GM18499 (cell line): ENCODE measurements at regions not wholly inside any gene's neighbourhood (a gene's known extent, or its start where the extent isn't known, plus 50 kb on each side); places are given as distances from the start of the nearest gene placed in this dataset.
A peak's percentile ranks its signal among the peaks of the same experiment; 100 is the strongest.
"Not testable (repeated sequence)": the region's sequence is repeated elsewhere in the genome, so short reads cannot be mapped to it uniquely, and the experiment has no call there.

ENCODE experiments used
- ATAC-seq: cut with Tn5 transposase; IDR thresholded peaks from one replicate; pipeline ENCODE4 v1.9.1; 2021; ENCODE audit warnings: moderate number of reproducible peaks; ENCODE audit not compliant: insufficient read depth, unreplicated experiment

GRCh38 chr14:59026640-59027039 is 161.8 kb upstream of the DAAM1 start:
- ATAC-seq, result not testable (repeated sequence)

- peak; percentile 67 for ATAC-seq
These were observed 159.8 kb upstream of the DAAM1 start for GRCh38 chr14:59028476-59029202.

DNA sequence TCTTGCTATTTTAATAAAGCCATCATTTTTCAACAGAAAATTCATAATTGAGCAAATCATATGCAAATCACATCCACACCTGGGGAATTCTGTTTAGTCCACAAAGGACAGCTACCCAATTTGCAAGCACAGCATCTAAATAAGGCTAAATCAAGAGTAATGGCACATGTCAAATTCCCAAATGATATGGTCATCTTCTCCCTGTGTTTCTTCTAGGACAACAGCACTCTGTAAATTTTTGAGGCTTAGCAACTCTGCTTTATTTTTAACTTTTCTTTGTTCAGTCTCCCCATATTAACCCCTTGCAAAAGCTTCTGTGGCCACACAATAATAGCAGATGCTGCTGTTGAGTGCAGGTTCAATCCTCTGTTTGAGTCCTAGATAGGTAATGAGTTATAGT is 155.6 kb upstream of the DAAM1 start:
- no peak for ATAC-seq

- no peak for ATAC-seq
These were observed 152.3 kb upstream of the DAAM1 start for GRCh38 chr14:59036134-59036533.

GRCh38 chr14:59037086-59037485 is 151.4 kb upstream of the DAAM1 start:
- ATAC-seq, result no peak

GRCh38 chr14:59037620-59038019 is 150.8 kb upstream of the DAAM1 start:
- no peak for ATAC-seq

DNA sequence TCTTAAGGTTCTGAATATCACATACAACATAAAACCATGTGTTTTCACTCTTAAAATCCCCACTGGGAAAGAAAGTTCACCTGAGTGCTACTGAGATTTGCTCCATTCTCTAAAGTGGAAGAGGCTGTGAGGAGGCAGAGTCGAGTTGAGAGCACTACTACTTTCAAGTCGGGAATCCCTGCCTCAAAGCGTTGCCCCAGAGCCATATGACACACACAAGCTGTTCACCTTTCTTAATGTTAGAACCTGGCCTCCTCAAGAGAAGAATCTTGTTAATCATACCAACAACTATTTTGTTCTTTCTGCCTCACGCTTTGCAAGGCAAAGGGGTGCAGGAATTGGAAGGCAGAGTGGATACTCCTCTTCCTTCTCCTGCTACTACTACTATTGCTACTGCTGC is 149.7 kb upstream of the DAAM1 start:
- no peak for ATAC-seq

DNA sequence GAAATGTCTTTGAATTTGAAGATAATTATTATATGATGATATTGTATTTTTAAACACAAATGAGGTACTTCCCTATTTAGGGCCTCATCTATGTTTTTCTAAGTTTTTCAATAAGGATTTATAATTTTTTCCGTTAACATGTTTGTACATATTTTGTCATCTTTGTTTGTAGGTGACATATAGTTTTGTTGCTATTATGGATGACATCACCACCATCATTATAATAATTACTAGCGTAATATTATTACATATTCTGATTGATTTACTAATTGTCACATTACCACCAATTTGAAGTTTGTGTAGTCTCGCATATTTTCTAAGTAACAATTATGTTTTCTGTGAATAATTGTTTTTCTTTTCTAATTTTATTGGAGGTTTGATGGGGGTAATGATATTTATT is 147.2 kb upstream of the DAAM1 start:
- ATAC-seq, result no peak

- ATAC-seq, result no peak
These were observed 143.8 kb upstream of the DAAM1 start for GRCh38 chr14:59044707-59045106.

- ATAC-seq, result no peak
These were observed 141.7 kb upstream of the DAAM1 start for GRCh38 chr14:59046746-59047145.

DNA sequence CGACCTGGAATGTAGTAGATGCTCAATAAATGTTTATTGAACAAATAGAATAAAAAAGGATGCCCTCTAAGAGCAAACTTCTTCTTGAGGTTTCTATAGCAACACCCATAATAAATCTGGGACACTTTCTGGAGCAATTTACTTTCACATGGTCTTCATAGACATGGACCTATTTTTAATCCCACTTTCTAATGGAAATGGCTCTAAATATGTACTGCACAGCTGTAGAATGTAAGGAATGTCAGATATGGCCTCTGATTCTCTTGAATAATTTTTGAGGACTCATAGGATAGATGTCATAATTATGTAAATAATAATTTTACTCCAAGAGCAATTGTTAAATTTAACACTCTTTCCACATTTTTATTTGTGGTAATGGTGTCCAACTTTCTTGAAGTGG is 133.5 kb upstream of the DAAM1 start:
- no peak for ATAC-seq

DNA sequence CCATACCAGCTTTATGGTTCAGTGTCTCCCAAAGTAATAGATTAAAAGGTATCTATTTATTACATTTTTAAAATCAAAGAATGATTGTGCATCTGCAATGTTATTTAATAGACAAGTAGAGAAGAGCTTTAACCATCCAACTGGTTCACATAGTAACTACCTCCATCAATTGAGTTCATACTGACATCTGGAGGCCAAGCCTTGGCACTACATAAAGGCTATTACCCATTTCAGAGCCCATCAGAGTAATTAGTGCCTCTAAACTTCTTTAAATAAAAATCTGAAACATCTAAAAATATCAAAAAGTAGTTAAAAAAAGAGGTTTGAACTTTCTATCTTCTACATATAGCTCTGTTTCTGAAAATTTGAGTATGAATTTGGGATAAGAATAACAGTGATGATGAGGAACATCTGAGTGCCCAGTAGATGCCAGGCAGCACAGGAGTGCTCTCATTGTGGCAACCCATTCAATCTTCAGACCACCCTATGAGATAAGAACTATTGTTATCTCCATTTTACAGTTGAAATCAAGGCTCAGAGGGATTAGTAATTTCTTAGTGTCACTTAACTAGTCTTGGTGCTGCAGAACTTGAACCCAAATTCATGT is 132.9 kb upstream of the DAAM1 start:
- no peak for ATAC-seq

DNA sequence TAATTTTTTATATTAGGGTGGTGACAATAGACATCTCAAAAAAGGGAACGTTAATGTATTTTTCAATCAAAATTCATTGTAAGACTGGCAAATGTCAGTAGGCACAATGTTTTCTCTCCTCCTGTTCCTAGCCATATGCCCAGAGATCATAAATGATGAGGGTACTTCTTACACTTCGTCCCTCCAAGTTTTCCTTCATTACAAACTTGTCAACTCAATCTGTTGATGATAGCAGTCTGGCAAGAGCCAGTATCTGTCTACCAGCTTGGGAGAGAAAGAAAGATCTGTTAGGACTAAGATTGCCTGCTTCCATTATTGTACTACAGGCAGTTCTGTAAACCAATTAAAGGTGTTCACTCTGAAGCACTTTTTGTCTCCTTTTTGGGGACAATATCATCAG is 130.9 kb upstream of the DAAM1 start:
- no peak for ATAC-seq

GRCh38 chr14:59058776-59059175 is 129.7 kb upstream of the DAAM1 start:
- ATAC-seq, result not testable (repeated sequence)

GRCh38 chr14:59060841-59061240 is 127.6 kb upstream of the DAAM1 start:
- ATAC-seq, result no peak

DNA sequence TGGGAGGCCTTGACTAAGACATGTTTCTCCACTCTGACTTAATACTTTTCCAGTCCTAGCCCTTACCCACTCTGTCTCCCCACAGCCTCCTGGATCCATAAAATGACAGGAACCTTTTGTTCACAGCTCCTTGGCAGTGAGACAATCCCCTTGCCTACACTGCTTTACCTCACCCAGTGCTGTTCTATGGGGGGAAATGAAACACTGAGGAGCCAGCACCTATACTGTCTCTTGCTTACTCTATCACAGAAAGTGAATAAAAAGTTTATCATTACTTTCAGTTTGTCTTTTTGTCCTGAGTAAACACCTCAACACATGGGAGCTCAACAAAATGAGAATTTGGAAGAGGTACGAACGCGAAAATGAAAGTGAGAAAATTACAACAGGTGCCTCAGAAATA is 127.2 kb upstream of the DAAM1 start:
- ATAC-seq, result no peak

- ATAC-seq, result no peak
These were observed 125.2 kb upstream of the DAAM1 start for GRCh38 chr14:59063259-59063658.

- no peak for ATAC-seq
These were observed 121.2 kb upstream of the DAAM1 start for GRCh38 chr14:59067127-59067894.

DNA sequence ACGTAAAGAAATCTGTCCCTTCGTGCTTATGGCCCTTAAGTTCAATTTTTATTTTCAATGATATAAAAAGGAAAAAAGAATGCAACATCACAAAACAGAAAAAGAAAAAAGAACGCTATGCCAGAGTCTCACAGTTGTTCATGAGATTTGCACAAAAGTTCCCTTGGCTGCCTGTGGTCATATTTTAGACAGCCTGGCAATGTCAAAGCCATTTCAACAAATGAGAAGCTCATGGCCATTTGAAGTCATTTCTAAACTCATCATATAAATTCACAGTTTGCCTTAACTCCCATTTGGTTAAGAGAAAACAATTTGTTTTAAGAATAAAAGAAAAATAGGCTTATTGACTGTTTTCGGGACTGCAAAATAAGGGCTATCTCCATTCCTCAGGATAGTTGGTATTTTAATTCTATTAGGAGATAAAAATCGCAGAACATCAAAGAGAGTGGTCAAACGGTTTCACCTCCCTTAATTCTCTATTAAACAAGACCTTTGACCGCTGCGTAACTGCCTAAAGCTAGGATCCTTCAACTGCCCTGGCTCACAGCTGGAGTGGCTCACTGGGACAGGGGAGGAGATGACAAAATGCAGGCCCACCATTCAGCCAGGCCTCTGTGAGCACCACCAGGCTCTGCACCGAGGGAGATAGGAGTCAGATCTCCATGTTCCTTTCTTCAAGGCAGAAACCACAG is 119.2 kb upstream of the DAAM1 start:
- no peak for ATAC-seq

GRCh38 chr14:59075506-59075905 is 113.0 kb upstream of the DAAM1 start:
- ATAC-seq, result no peak

DNA sequence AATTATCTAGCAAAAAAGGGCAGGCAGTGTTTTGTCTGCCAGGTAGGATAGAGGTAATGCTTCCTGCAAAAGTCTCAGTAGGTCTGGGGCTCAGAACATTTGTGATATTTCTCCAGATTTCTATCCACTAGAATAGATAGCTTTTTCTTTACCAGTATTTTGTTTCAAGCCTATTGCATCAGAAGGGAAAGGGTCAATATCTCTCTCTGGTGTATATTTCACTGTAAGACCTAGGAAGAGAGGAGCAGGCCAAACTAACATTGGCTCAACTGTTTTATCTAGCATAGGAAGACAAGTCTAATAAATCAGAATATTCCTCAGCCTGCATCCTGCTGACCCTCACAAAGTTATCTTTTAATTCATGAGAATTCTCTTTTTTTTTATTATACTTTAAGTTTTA is 106.7 kb upstream of the DAAM1 start:
- no peak for ATAC-seq
